CD4-positive, alpha-beta T cell treated with Interleukin-17A for 1 hour (primary cell): ENCODE measurements at regions not wholly inside any gene's neighbourhood (a gene's known extent, or its start where the extent isn't known, plus 50 kb on each side); places are given as distances from the start of the nearest gene placed in this dataset.
A peak's percentile ranks its signal among the peaks of the same experiment; 100 is the strongest.

ENCODE experiments used
- DNase-seq: peaks from one replicate; pipeline ENCODE4 v3.0.0-alpha.2; 2020

DNA sequence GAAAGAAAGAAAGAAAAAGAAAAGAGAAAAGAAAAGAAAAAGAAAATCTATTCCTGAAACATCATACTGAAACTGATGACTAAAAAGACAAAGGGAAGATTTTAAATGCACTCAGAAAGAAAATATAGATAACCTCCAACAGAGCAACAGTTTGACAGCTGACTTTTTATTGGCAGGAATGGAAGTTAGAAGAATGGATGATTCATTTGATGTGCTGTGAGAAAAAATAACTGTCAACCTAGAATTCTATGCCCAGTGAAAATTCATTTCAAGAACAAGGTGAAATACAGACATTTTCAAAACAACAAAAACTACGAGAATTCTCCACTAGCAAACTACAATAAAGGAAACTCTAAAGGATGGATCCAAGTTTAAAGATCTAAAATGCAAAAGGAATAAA, 50.5 kb upstream of the HSPA12A start:
- DNase-seq = no peak

DNA sequence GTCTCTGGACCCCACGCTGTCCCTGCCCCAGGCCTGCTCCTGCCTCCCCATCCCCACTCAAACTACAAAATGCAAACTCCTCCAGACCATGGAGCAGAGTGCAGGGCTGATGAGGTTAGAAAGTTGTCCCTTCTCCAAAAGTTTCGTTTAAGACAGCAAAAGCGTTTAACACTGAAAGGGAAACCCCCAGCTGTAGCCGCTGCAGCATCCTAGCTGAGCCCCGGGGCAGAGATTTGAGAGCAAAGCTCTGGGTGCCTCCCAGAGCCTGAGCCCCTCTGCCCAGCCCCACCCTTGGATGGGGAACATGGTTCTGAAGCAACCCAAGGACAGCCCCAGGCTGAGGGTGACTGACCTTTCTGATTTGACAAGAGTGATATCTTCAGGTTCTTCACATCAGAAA, 52.8 kb upstream of the ENO4 start:
- no peak for DNase-seq

DNA sequence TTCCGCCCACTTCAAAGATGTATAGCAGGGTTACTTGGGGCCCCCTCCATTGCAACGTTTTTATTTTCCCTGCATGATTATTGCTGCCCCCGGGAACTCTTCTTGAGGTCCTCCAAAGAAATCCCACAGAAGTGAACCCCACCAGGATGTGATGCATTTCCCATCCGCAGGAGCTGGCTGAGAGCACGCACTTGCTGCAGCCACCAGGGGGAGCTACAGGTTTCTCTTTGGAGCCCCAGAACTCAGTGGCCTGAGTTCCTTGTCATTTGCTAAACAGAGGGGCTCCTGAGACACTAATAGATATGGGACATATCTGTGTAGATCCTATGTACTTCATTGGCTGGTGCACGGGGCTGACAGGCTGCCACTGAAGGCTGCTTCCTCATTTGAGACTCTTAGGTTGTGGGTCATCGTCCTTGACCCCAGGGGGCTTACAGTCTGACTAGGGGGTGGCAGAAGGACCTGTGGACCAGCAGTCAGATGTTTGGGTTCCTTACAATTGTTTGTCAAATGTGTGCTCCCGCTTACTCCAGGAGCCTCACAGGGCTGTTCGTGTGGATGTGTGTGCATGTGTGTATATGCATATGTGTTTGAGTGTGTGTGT, 52.3 kb upstream of the ENO4 start:
- DNase-seq = peak; percentile 60

DNA sequence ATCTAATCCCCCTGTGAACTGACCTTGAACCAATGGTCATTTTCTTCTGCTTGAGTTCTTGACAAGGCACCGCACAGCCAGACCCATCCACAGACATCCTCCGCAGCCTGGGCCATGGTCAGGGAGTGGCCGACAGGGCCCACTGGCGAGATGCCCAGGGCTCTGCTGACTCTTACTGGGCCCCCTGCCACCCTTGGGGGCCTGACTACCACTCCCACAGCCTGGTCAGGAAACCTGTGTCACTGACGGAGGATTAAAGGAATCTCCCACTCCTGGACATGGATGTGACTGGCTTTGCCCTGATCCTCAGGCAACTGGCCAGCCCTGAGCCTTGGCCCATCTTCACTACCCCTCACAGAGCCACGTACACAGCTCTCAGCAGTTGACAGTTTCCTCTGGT, 50.4 kb upstream of the ENO4 start:
- no peak for DNase-seq
